Caco-2 (cell line): ENCODE measurements at regions not wholly inside any gene's neighbourhood (a gene's known extent, or its start where the extent isn't known, plus 50 kb on each side); places are given as distances from the start of the nearest gene placed in this dataset.

ENCODE experiments used
- BruUV-seq: library from RNA; stranded (reverse); fragments of 400-500 nt; replicated peaks from 2 replicates; lab custom pipeline; 2021; lab: Mats Ljungman, UMichigan
- CTCF ChIA-PET: fragments of 300-600 bp; sonication (Branson Sonifier 250); formaldehyde crosslinking; loops from one replicate; lab custom pipeline; 2022; ENCODE audit warnings: antibody characterized with exemption; lab: Charles Lee
- POLR2A ChIA-PET: fragments of 300-600 bp; sonication (Branson Sonifier 250); formaldehyde crosslinking; loops from one replicate; lab custom pipeline; 2022; ENCODE audit warnings: antibody characterized with exemption; lab: Charles Lee
- DNase-seq, 2 experiments: peaks; one replicate each; pipeline versions ENCODE4 v3.0.0 to v3.0.0-alpha.2; 2020 to 2022
- H3K27me3 ChIP-seq: replicated peaks from 2 replicates; pipeline ENCODE4 v1.6.0; 2011; ENCODE audit warnings: low read length; ENCODE audit not compliant: control insufficient read depth, insufficient read depth
- H3K36me3 ChIP-seq: 2 replicates; pipeline ENCODE4 v1.5.1; 2011; ENCODE audit warnings: low read length; ENCODE audit not compliant: control insufficient read depth, insufficient read depth
- H3K4me1 ChIP-seq: fragments of 250-450 bp; sonication (Bioruptor Pico); 2 replicates; pipeline ENCODE4 v1.5.1; 2020; ENCODE audit warnings: mild to moderate bottlenecking
- H3K4me3 ChIP-seq: 2 replicates; pipeline ENCODE4 v1.5.1; 2011; ENCODE audit warnings: low read depth, mild to moderate bottlenecking, control low read depth, low read length
- H3K9me3 ChIP-seq: fragments of 250-450 bp; sonication (Bioruptor Pico); 2 replicates; pipeline ENCODE4 v1.5.1; 2020; ENCODE audit warnings: mild to moderate bottlenecking, moderate library complexity
- H3K27ac Mint-ChIP-seq: one replicate; pipeline ENCODE4 v1.8.0; 2022; ENCODE audit warnings: mixed read lengths; ENCODE audit not compliant: unreplicated experiment
- H3K27me3 Mint-ChIP-seq: one replicate; pipeline ENCODE4 v1.8.0; 2022; ENCODE audit warnings: mixed read lengths; ENCODE audit not compliant: insufficient read depth, unreplicated experiment
- H3K36me3 Mint-ChIP-seq: one replicate; pipeline ENCODE4 v1.8.0; 2022; ENCODE audit warnings: mild to moderate bottlenecking, mixed read lengths; ENCODE audit not compliant: insufficient read depth, unreplicated experiment
- H3K4me1 Mint-ChIP-seq: one replicate; pipeline ENCODE4 v1.8.0; 2022; ENCODE audit warnings: low read depth, mixed read lengths; ENCODE audit not compliant: unreplicated experiment
- H3K4me3 Mint-ChIP-seq: one replicate; pipeline ENCODE4 v1.8.0; 2022; ENCODE audit warnings: mild to moderate bottlenecking, moderate library complexity, mixed read lengths; ENCODE audit not compliant: unreplicated experiment
- H3K9me3 Mint-ChIP-seq: one replicate; pipeline ENCODE4 v1.8.0; 2022; ENCODE audit warnings: mixed read lengths; ENCODE audit not compliant: unreplicated experiment
- CTCF ChIP-seq, 2 experiments: fragments of 200-600 bp in 1 of 2; IDR thresholded peaks; 1 replicate in 1 of 2; 2 replicates in 1 of 2; pipeline versions ENCODE4 v1.5.1 to v1.8.0; 2011 to 2022; ENCODE audit warnings: antibody characterized with exemption in 1 of 2, control low read depth in 1 of 2, inconsistent platforms in 1 of 2, low read depth in 1 of 2, low read length in 1 of 2, mild to moderate bottlenecking in 1 of 2, moderate library complexity in 1 of 2; ENCODE audit not compliant: insufficient read depth in 1 of 2, severe bottlenecking in 1 of 2, unreplicated experiment in 1 of 2
- intact Hi-C: fragments of 100-400 bp; cut with micrococcal nuclease; formaldehyde crosslinking; loops from one replicate; pipeline ENCODE4 v1.10.0; 2022; ENCODE audit not compliant: unreplicated experiment

GRCh38 chr9:107064378-107064777 is 201.4 kb downstream of the ZNF462 start:
- no peaks in the 10 kb centered on the region for H3K27me3 Mint-ChIP-seq
- H3K36me3 ChIP-seq, result no peaks in the 10 kb centered on the region
- H3K9me3 Mint-ChIP-seq, result no peaks in the 10 kb centered on the region
- H3K27ac Mint-ChIP-seq, result no peak overlapping the region
- no peak for TF ChIP-seq CTCF (IDR thresholded peaks at IDR 0.05; ENCODE audit: insufficient read depth in 1 of 2, low read depth in 1 of 2, low read length in 1 of 2, severe bottlenecking in 1 of 2, unreplicated experiment in 1 of 2)
- H3K9me3 ChIP-seq, result no peaks in the 10 kb centered on the region
- no TSS peak for BruUV-seq
- no peak overlapping the region for H3K4me3 Mint-ChIP-seq
- no peak overlapping the region for H3K4me3 ChIP-seq
- peaks cover 28% of the 10 kb centered on the region for H3K4me1 ChIP-seq
- H3K27me3 ChIP-seq, result no peaks in the 10 kb centered on the region
- H3K4me1 Mint-ChIP-seq, result peaks cover 19% of the 10 kb centered on the region
- ChIA-PET POLR2A (no interaction called here), CTCF (no interaction called here)
- intact Hi-C loops, result no loop called here
- no peak for DNase-seq
- no peaks in the 10 kb centered on the region for H3K36me3 Mint-ChIP-seq

GRCh38 chr9:107065549-107065948 is 202.6 kb downstream of the ZNF462 start:
- Mint-ChIP-seq H3K27ac (no peak overlapping the region), H3K36me3 (no peaks in the 10 kb centered on the region), H3K27me3 (no peaks in the 10 kb centered on the region), H3K4me3 (no peak overlapping the region), H3K4me1 (peaks cover 19% of the 10 kb centered on the region), H3K9me3 (no peaks in the 10 kb centered on the region)
- POLR2A ChIA-PET, result no interaction called here
- TF ChIP-seq CTCF (IDR thresholded peaks at IDR 0.05; ENCODE audit: insufficient read depth in 1 of 2, low read depth in 1 of 2, low read length in 1 of 2, severe bottlenecking in 1 of 2, unreplicated experiment in 1 of 2), result no peak
- DNase-seq, result no peak
- H3K36me3 ChIP-seq, result no peaks in the 10 kb centered on the region
- no peak overlapping the region for H3K4me3 ChIP-seq
- no peaks in the 10 kb centered on the region for H3K27me3 ChIP-seq
- intact Hi-C loops, result loop anchor here (5.0 kb wide), 1 partner anchor 203 kb away; the partner anchor contains the start of gene ZNF462
- BruUV-seq, result no TSS peak
- no peaks in the 10 kb centered on the region for H3K9me3 ChIP-seq
- peaks cover 31% of the 10 kb centered on the region for H3K4me1 ChIP-seq
- CTCF ChIA-PET, result no interaction called here

- CTCF ChIA-PET, result interaction anchor here (0.5 to 1.3 kb wide), 2 partner anchors 19 to 1094 kb away, joined by 3 to 4 read pairs; no protein-coding TSS in a partner anchor
- intact Hi-C loops, result loop anchor here (1.0 to 5.0 kb wide), 2 partner anchors 11 to 206 kb away; partner anchors contain the start of gene ZNF462
These were observed 204.9 kb downstream of the ZNF462 start for GRCh38 chr9:107067739-107068416.

More at GRCh38 chr9:107067739-107068416, 204.9 kb downstream of the ZNF462 start:
- no peak for TF ChIP-seq CTCF (IDR thresholded peaks at IDR 0.05; ENCODE audit: insufficient read depth in 1 of 2, low read depth in 1 of 2, low read length in 1 of 2, severe bottlenecking in 1 of 2, unreplicated experiment in 1 of 2)
- DNase-seq, result peak; percentile 63 to 76
- POLR2A ChIA-PET, result no interaction called here
- Histone ChIP-seq H3K4me1 (peaks cover 31% of the 10 kb centered on the region), H3K9me3 (no peaks in the 10 kb centered on the region), H3K27me3 (no peaks in the 10 kb centered on the region), H3K36me3 (no peaks in the 10 kb centered on the region), H3K4me3 (no peak overlapping the region)
- peak overlapping the region; percentile 41 for H3K4me3 Mint-ChIP-seq
- BruUV-seq, result no TSS peak
- H3K27ac Mint-ChIP-seq, result peak overlapping the region; percentile 21
- no peaks in the 10 kb centered on the region for H3K27me3 Mint-ChIP-seq
- H3K4me1 Mint-ChIP-seq, result peaks cover 25% of the 10 kb centered on the region
- no peaks in the 10 kb centered on the region for H3K9me3 Mint-ChIP-seq
- no peaks in the 10 kb centered on the region for H3K36me3 Mint-ChIP-seq
